Kidney (tissue), 13 donors: ENCODE measurements at regions not wholly inside any gene's neighbourhood (a gene's known extent, or its start where the extent isn't known, plus 50 kb on each side); places are given as distances from the start of the nearest gene placed in this dataset.

Experiments
- DNase-seq, 5 donors: peaks; one replicate each; pipeline ENCODE4 v3.0.0-alpha.2; 2013 to 2020
- FAIRE-seq: peaks from 2 replicates; lab custom pipeline; 2012; peaks lifted over from hg19 to GRCh38; lab: Jason Lieb, UNC
- H3K27ac ChIP-seq, 2 donors: one replicate each; pipeline ENCODE4 v1.7.0; 2013; ENCODE audit warnings: low read depth in 2 of 2, low read length in 2 of 2, inconsistent platforms in 1 of 2
- H3K27me3 ChIP-seq: one replicate; pipeline ENCODE4 v1.7.1; 2013; ENCODE audit warnings: low read length, inconsistent platforms; ENCODE audit not compliant: control insufficient read depth, insufficient read depth
- H3K36me3 ChIP-seq, 3 donors: one replicate each; pipeline versions ENCODE4 v1.7.0 to v1.7.1; 2013; ENCODE audit warnings: low read length in 3 of 3, control low read depth in 1 of 3, inconsistent platforms in 1 of 3; ENCODE audit not compliant: insufficient read depth in 3 of 3, control insufficient read depth in 2 of 3
- H3K4me1 ChIP-seq, 3 donors: one replicate each; pipeline versions ENCODE4 v1.7.0 to v1.7.1; 2013; ENCODE audit warnings: low read length in 3 of 3, inconsistent platforms in 1 of 3, low read depth in 1 of 3; ENCODE audit not compliant: control insufficient read depth in 2 of 3, insufficient read depth in 2 of 3
- H3K4me3 ChIP-seq, 3 donors: one replicate each; pipeline versions ENCODE4 v1.7.0 to v1.8.1; 2013; ENCODE audit warnings: low read length in 3 of 3, control low read depth in 1 of 3, inconsistent platforms in 1 of 3
- H3K9ac ChIP-seq, 3 donors: one replicate each; pipeline versions ENCODE4 v1.7.0 to v1.7.1; 2013; ENCODE audit warnings: low read length in 3 of 3, control low read depth in 1 of 3, inconsistent platforms in 1 of 3
- H3K9me3 ChIP-seq, 3 donors: one replicate each; pipeline versions ENCODE4 v1.7.0 to v1.7.1; 2013; ENCODE audit warnings: low read length in 3 of 3, control low read depth in 1 of 3, inconsistent platforms in 1 of 3; ENCODE audit not compliant: control insufficient read depth in 2 of 3, insufficient read depth in 1 of 3
- intact Hi-C: fragments of 100-400 bp; cut with DNase I; formaldehyde crosslinking; loops from one replicate; pipeline ENCODE4 v1.11.1; 2022
- TF ChIP-seq, protein P1 (sequence below): IDR thresholded peaks from 3 replicates; pipeline ENCODE4 v1.5.1; 2012; ENCODE audit warnings: mild to moderate bottlenecking, moderate library complexity, borderline replicate concordance; ENCODE audit not compliant: insufficient read depth; ENCODE audit errors: extremely low read depth
- donor health status: control.
- donor health status: control.
- donor health status: control.
- donor health status: control.
- donor health status: control.
- donor health status: DM: yes; HTN: yes; CAD: no.
- donor health status: Normal renal cell carcinoma (clear cell type).

DNA sequence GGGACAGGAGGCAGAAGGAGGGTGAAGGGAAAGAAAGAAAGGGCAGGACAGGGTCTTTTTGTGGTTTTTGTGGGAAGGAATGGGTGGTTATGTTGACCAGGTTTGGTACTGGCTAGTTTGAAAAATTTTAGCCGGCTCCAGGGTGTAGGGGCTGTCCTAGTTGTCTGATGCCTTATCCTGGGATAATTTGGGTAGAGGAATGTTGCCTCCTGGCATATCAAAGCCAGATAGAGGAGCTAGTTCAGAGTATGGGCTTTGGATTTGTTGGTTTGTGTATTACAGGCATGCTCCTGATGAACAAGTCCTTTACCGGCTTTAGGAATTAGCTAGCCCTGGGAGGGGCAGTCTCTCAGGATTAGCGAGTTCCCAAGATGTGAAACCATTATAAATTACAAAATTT, 101.1 kb upstream of the LHCGR start:
- no peaks in the 10 kb centered on the region for H3K27me3 ChIP-seq
- H3K27ac ChIP-seq: no peak overlapping the region
- TF ChIP-seq, protein P1, sequence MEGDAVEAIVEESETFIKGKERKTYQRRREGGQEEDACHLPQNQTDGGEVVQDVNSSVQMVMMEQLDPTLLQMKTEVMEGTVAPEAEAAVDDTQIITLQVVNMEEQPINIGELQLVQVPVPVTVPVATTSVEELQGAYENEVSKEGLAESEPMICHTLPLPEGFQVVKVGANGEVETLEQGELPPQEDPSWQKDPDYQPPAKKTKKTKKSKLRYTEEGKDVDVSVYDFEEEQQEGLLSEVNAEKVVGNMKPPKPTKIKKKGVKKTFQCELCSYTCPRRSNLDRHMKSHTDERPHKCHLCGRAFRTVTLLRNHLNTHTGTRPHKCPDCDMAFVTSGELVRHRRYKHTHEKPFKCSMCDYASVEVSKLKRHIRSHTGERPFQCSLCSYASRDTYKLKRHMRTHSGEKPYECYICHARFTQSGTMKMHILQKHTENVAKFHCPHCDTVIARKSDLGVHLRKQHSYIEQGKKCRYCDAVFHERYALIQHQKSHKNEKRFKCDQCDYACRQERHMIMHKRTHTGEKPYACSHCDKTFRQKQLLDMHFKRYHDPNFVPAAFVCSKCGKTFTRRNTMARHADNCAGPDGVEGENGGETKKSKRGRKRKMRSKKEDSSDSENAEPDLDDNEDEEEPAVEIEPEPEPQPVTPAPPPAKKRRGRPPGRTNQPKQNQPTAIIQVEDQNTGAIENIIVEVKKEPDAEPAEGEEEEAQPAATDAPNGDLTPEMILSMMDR: no peak
- intact Hi-C loops: no loop called here
- no peak overlapping the region for H3K9ac ChIP-seq
- no peaks in the 10 kb centered on the region for H3K9me3 ChIP-seq
- DNase-seq: no peak
- no peaks in the 10 kb centered on the region for H3K4me1 ChIP-seq
- no peak for FAIRE-seq
- H3K4me3 ChIP-seq: no peak overlapping the region
- H3K36me3 ChIP-seq: no peaks in the 10 kb centered on the region

DNA sequence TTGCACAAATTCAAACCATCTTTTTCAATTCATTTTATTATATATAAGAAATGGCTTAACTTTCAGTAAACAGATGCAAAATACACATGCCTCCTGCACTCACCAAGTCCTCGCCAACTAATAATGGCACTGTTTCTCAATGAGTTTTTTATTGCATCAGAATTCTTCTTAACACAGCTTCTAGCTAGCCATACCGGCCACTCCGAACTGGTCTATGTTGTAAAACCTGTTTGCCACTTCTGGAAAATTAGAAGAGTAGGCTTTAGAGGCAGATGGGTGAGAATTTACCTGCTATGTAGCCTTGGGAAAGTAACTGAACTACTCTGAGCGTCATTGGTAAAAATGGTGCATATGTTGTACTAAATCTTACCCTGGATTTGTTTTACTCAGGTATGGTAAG, 100.6 kb upstream of the LHCGR start:
- no peaks in the 10 kb centered on the region for H3K36me3 ChIP-seq
- H3K4me1 ChIP-seq: no peaks in the 10 kb centered on the region
- H3K27me3 ChIP-seq: no peaks in the 10 kb centered on the region
- H3K4me3 ChIP-seq: no peak overlapping the region
- TF ChIP-seq, protein P1: no peak
- no peak overlapping the region for H3K27ac ChIP-seq
- DNase-seq: no peak
- intact Hi-C loops: no loop called here
- no peak for FAIRE-seq
- no peaks in the 10 kb centered on the region for H3K9me3 ChIP-seq
- no peak overlapping the region for H3K9ac ChIP-seq

DNA sequence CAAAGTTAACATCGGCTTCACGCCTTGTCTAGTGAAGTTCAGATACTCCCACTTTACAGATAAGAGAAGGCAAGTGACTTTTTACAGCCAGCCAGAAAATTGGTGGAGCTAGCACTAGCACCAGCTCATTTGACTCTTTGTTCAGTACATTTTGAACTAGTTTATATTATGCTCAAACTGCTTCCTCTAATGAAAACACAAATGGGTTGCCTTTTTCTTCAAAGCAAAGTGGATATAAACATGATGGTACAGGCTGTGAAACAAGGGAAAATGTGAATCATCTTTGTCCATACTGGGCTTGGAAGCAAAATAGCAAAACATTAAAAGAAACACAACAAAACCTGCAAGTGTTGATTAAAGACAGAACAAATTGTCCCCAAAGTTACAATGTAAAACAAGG, 99.6 kb upstream of the LHCGR start:
- FAIRE-seq (no peak), DNase-seq (no peak)
- H3K27ac ChIP-seq: no peak overlapping the region
- no peak overlapping the region for H3K4me3 ChIP-seq
- TF ChIP-seq, protein P1: no peak
- no peaks in the 10 kb centered on the region for H3K27me3 ChIP-seq
- H3K4me1 ChIP-seq: no peaks in the 10 kb centered on the region
- intact Hi-C loops: no loop called here
- no peaks in the 10 kb centered on the region for H3K9me3 ChIP-seq
- H3K9ac ChIP-seq: no peak overlapping the region
- no peaks in the 10 kb centered on the region for H3K36me3 ChIP-seq

DNA sequence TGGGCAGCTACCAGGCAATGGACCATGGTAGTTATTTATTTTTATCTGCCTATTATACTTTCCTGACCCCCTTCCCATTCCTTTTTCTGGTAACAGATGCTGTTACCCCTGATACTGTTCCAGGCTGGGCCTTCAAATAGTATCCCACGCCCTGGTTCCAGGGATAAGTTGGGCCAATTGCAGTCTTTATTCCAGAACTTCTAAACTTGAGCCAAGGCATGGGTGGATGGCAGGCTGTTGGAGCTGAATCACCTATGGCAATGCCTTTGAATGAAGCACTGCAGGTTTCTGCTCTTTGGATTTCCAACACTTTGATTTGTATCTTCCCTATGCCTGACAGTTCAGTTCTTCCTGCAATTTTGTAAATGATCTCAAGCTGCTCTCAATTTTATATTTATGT, 99.2 kb upstream of the LHCGR start:
- FAIRE-seq (no peak), DNase-seq (no peak)
- H3K27ac ChIP-seq: no peak overlapping the region
- H3K36me3 ChIP-seq: no peaks in the 10 kb centered on the region
- no peak overlapping the region for H3K4me3 ChIP-seq
- TF ChIP-seq, protein P1: no peak
- no peaks in the 10 kb centered on the region for H3K4me1 ChIP-seq
- intact Hi-C loops: no loop called here
- H3K27me3 ChIP-seq: no peaks in the 10 kb centered on the region
- no peaks in the 10 kb centered on the region for H3K9me3 ChIP-seq
- no peak overlapping the region for H3K9ac ChIP-seq
